K562 (cell line): ENCODE measurements at regions not wholly inside any gene's neighbourhood (a gene's known extent, or its start where the extent isn't known, plus 50 kb on each side); places are given as distances from the start of the nearest gene placed in this dataset.

Source experiments
- ATF1 ChIP-seq, 2 experiments: fragments of 450-650 bp in 1 of 2; IDR thresholded peaks; 2 replicates each; pipeline ENCODE4 v1.6.1; 2016; ENCODE audit warnings: missing compliant biosample characterization in 1 of 2, missing genetic modification characterization in 1 of 2
- ATF2 ChIP-seq: sonication (generic); formaldehyde crosslinking; IDR thresholded peaks from 2 replicates; pipeline ENCODE4 v1.8.1; 2022; ENCODE audit warnings: missing genetic modification reagents
- CHCHD3 ChIP-seq: fragments of 250-450 bp; sonication (Bioruptor Pico); IDR thresholded peaks from 2 replicates; pipeline ENCODE4 v2.1.2; 2022; ENCODE audit warnings: mild to moderate bottlenecking
- E2F4 ChIP-seq: sonication (generic); formaldehyde crosslinking; IDR thresholded peaks from 2 replicates; pipeline ENCODE4 v1.8.0; 2022; ENCODE audit warnings: mild to moderate bottlenecking, low read depth, missing genetic modification reagents
- E4F1 ChIP-seq: fragments of 250-450 bp; sonication (Bioruptor Pico); IDR thresholded peaks from 2 replicates; pipeline ENCODE4 v1.5.0; 2021; ENCODE audit warnings: mild to moderate bottlenecking, borderline replicate concordance
- EP400 ChIP-seq: fragments of 450-650 bp; IDR thresholded peaks from 2 replicates; pipeline ENCODE4 v1.6.1; 2017; ENCODE audit warnings: antibody characterized with exemption, mild to moderate bottlenecking, moderate library complexity
- FOXM1 ChIP-seq, 2 experiments: fragments of 450-650 bp in 1 of 2; sonication (generic) in 1 of 2; formaldehyde crosslinking in 1 of 2; IDR thresholded peaks; 2 replicates each; pipeline versions ENCODE4 v1.6.1 to v1.9.0; 2017 to 2022; ENCODE audit warnings: low read depth in 2 of 2, mild to moderate bottlenecking in 2 of 2, missing genetic modification reagents in 1 of 2, moderate library complexity in 1 of 2
- KAT8 ChIP-seq: fragments of 450-650 bp; IDR thresholded peaks from 2 replicates; pipeline ENCODE4 v1.6.1; 2016; ENCODE audit warnings: low read depth, mild to moderate bottlenecking
- PHF20 ChIP-seq: fragments of 450-650 bp; IDR thresholded peaks from 2 replicates; pipeline ENCODE4 v1.6.1; 2018; ENCODE audit not compliant: partially characterized antibody
- PRDM10 ChIP-seq: fragments of 450-650 bp; IDR thresholded peaks from 2 replicates; pipeline ENCODE4 v1.6.1; 2018; ENCODE audit not compliant: partially characterized antibody
- RBBP5 ChIP-seq: fragments of 200-600 bp; sonication (generic); IDR thresholded peaks from 2 replicates; pipeline ENCODE4 v1.6.1; 2012; ENCODE audit warnings: borderline replicate concordance, mild to moderate bottlenecking, low read length, control low read depth, inconsistent platforms; ENCODE audit not compliant: insufficient read depth, poor library complexity, severe bottlenecking
- SMAD1 ChIP-seq: fragments of 150-350 bp; IDR thresholded peaks from 2 replicates; pipeline ENCODE4 v1.6.1; 2014; ENCODE audit warnings: low read length, low read depth; ENCODE audit not compliant: partially characterized antibody
- ZBTB7A ChIP-seq: IDR thresholded peaks from 2 replicates; pipeline ENCODE4 v1.6.1; 2011; ENCODE audit warnings: low read depth, mild to moderate bottlenecking, low read length, moderate library complexity, borderline replicate concordance; ENCODE audit not compliant: control insufficient read depth
- ZFX ChIP-seq: sonication (generic); formaldehyde crosslinking; IDR thresholded peaks from 2 replicates; pipeline ENCODE4 v1.8.0; 2022; ENCODE audit warnings: mild to moderate bottlenecking, missing genetic modification reagents, moderate library complexity
- ZNF263 ChIP-seq: sonication (generic); formaldehyde crosslinking; IDR thresholded peaks from 2 replicates; pipeline ENCODE4 v1.8.0; 2022; ENCODE audit warnings: mild to moderate bottlenecking, missing genetic modification reagents, borderline replicate concordance
- ZNF280A ChIP-seq: fragments of 450-650 bp; IDR thresholded peaks from 2 replicates; pipeline ENCODE4 v1.6.1; 2018; ENCODE audit warnings: mild to moderate bottlenecking, low read depth; ENCODE audit not compliant: partially characterized antibody

GRCh38 chr6:28809947-28810658 is 113.7 kb downstream of the TRIM27 start (continued):
- TF ChIP-seq ATF2 (CRISPR knock-in tag) (no peak), EP400 (peak; percentile 43; the same call in 1 of the 2 replicates), CHCHD3 (CRISPR knock-in tag) (no peak), ZFX (CRISPR knock-in tag) (no peak), ATF1 (CRISPR knock-in tag; IDR thresholded peaks at IDR 0.05) (no peak), ATF1 (tag; IDR thresholded peaks at IDR 0.05) (no peak), PRDM10 (peak; percentile 69), ZNF280A (no peak), ZBTB7A (no peak), SMAD1 (no peak), E4F1 (CRISPR knock-in tag) (no peak), ZNF263 (no peak), E2F4 (CRISPR knock-in tag) (no peak), RBBP5 (peak; percentile 70), KAT8 (no peak), FOXM1 (IDR thresholded peaks at IDR 0.05; ENCODE audit: low read depth) (no peak), FOXM1 (CRISPR knock-in tag; IDR thresholded peaks at IDR 0.05; ENCODE audit: low read depth) (no peak), PHF20 (peak; percentile 55)
